ENCODE measurements at regions not wholly inside any gene's neighbourhood (a gene's known extent, or its start where the extent isn't known, plus 50 kb on each side); places are given as distances from the start of the nearest gene placed in this dataset.

GRCh38 chr1:81695741-81696140, 105.0 kb upstream of the ADGRL2 start:
- H3K36me3 Mint-ChIP-seq (ENCODE audit: low read depth): no peaks in the 10 kb centered on the region; the same call in 1 of the 2 replicates
- peak; percentile 69 for DNase-seq
- no peak for TF ChIP-seq CTCF (IDR thresholded peaks at IDR 0.05)
- peak overlapping the region; percentile 51; the same call in 1 of the 2 replicates for H3K27ac Mint-ChIP-seq
- H3K9me3 Mint-ChIP-seq: no peaks in the 10 kb centered on the region
- peaks cover 66% of the 10 kb centered on the region for H3K4me1 Mint-ChIP-seq (ENCODE audit: low read depth)
- no peaks in the 10 kb centered on the region for H3K27me3 Mint-ChIP-seq (ENCODE audit: insufficient read depth)
- peak overlapping the region; percentile 10; the same call in 1 of the 2 replicates for H3K4me3 Mint-ChIP-seq

- DNase-seq: no peak
- no peak for TF ChIP-seq CTCF (IDR thresholded peaks at IDR 0.05)
- Mint-ChIP-seq H3K4me1 (ENCODE audit: low read depth) (peaks cover 66% of the 10 kb centered on the region), H3K36me3 (ENCODE audit: low read depth) (no peaks in the 10 kb centered on the region; the same call in 1 of the 2 replicates), H3K9me3 (no peaks in the 10 kb centered on the region; the same call in 1 of the 2 replicates), H3K4me3 (no peak overlapping the region), H3K27me3 (ENCODE audit: insufficient read depth) (no peaks in the 10 kb centered on the region), H3K27ac (no peak overlapping the region; the same call in 1 of the 2 replicates)
These were observed 107.4 kb upstream of the ADGRL2 start for GRCh38 chr1:81693316-81693715.

GRCh38 chr1:81690676-81691453, 109.9 kb upstream of the ADGRL2 start:
- no peaks in the 10 kb centered on the region for H3K27me3 Mint-ChIP-seq (ENCODE audit: insufficient read depth)
- H3K27ac Mint-ChIP-seq: peak overlapping the region; percentile 88
- H3K36me3 Mint-ChIP-seq (ENCODE audit: low read depth): peaks cover 22% of the 10 kb centered on the region
- peaks cover 4% of the 10 kb centered on the region for H3K9me3 Mint-ChIP-seq
- DNase-seq: peak; percentile 30
- H3K4me3 Mint-ChIP-seq: peak overlapping the region; percentile 78
- TF ChIP-seq CTCF (IDR thresholded peaks at IDR 0.05): no peak
- peaks cover 50% of the 10 kb centered on the region for H3K4me1 Mint-ChIP-seq (ENCODE audit: low read depth)

GRCh38 chr1:81689531-81689941, 111.2 kb upstream of the ADGRL2 start:
- peak; percentile 59 for DNase-seq
- no peaks in the 10 kb centered on the region for H3K27me3 Mint-ChIP-seq (ENCODE audit: insufficient read depth)

GRCh38 chr1:81682490-81682889, 118.2 kb upstream of the ADGRL2 start:
- Mint-ChIP-seq H3K27me3 (ENCODE audit: insufficient read depth) (no peaks in the 10 kb centered on the region; the same call in 1 of the 2 replicates), H3K4me1 (ENCODE audit: low read depth) (peaks cover 55% of the 10 kb centered on the region), H3K4me3 (peak overlapping the region; percentile 80), H3K36me3 (ENCODE audit: low read depth) (peaks cover 31% of the 10 kb centered on the region), H3K9me3 (peaks cover 12% of the 10 kb centered on the region), H3K27ac (peak overlapping the region; percentile 62)
- no peak for TF ChIP-seq CTCF (IDR thresholded peaks at IDR 0.05)
- DNase-seq: peak; percentile 34

More at GRCh38 chr1:81689531-81689941, 111.2 kb upstream of the ADGRL2 start:
- peak overlapping the region; percentile 88 for H3K27ac Mint-ChIP-seq
- H3K4me1 Mint-ChIP-seq (ENCODE audit: low read depth): peaks cover 44% of the 10 kb centered on the region
- peak overlapping the region; percentile 78 for H3K4me3 Mint-ChIP-seq
- H3K36me3 Mint-ChIP-seq (ENCODE audit: low read depth): peaks cover 34% of the 10 kb centered on the region
- TF ChIP-seq CTCF (IDR thresholded peaks at IDR 0.05): no peak
- peaks cover 8% of the 10 kb centered on the region for H3K9me3 Mint-ChIP-seq

All from HFFc6 (cell line).